T-helper 17 cell (primary cell): ENCODE measurements at regions not wholly inside any gene's neighbourhood (a gene's known extent, or its start where the extent isn't known, plus 50 kb on each side); places are given as distances from the start of the nearest gene placed in this dataset.

Experiments used
- ATAC-seq: fragments of 150-1000 bp; cut with Tn5 transposase; 2 replicates; pipeline ENCODE4 v1.10.0; 2021; ENCODE audit warnings: mild to moderate bottlenecking, moderate library complexity
- DNase-seq, 3 donors: peaks; one replicate each; pipeline versions ENCODE4 v3.0.0 to v3.0.0-alpha.2; 2020 to 2021
- H3K9me3 ChIP-seq: one replicate; pipeline ENCODE4 v1.7.0; 2013; ENCODE audit warnings: low read length, mild to moderate bottlenecking; ENCODE audit not compliant: control insufficient read depth, poor library complexity, severe bottlenecking
- H3K27ac Mint-ChIP-seq: one replicate; pipeline ENCODE4 v1.8.0; 2022; ENCODE audit warnings: mild to moderate bottlenecking, moderate library complexity, mixed read lengths
- H3K27me3 Mint-ChIP-seq: one replicate; pipeline ENCODE4 v1.8.0; 2022; ENCODE audit warnings: mixed read lengths
- H3K36me3 Mint-ChIP-seq: one replicate; pipeline ENCODE4 v1.8.0; 2022; ENCODE audit warnings: low read depth, mixed read lengths
- H3K4me1 Mint-ChIP-seq: one replicate; pipeline ENCODE4 v1.8.0; 2022; ENCODE audit warnings: mild to moderate bottlenecking, mixed read lengths
- H3K4me3 Mint-ChIP-seq: one replicate; pipeline ENCODE4 v1.8.0; 2022; ENCODE audit warnings: mild to moderate bottlenecking, moderate library complexity, mixed read lengths

DNA sequence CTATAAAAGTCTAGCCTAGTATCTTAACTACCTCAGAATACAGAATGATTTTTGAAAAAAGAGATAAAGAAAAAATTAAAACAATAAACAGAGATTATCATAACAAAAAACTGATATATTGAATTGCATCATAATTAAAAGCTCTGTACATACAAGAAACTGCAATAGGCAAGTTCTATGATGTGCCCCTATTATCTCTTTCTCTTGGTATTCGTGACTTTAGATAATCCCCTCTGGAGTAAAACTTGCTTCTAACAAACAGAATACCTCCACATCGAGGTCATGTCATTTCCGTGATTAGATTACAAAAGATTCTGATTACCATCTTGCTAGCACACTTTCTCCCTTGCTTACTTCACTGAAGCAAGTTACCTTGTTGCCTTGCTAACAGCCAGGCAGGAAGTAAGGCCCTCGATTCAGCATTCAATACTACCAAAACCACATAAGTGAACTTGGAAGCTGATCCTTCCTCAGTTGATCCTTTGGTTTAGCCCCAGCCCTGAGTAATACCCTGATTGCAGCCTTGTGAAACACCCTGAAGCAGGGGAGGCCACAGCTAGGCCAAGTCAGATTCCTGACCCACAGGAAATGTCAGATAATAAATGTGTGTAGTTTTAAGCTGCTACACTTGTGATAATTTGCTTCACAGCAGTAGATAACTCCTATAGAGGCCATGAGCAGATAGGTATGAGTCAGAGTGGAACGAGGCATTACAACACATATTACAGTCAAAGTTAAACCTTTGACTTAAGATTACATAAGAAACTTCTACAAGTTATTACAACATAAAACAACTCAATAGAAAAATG is 53.7 kb upstream of the TMX4 start:
- H3K4me1 Mint-ChIP-seq: peaks cover 7% of the 10 kb centered on the region
- H3K27me3 Mint-ChIP-seq: no peaks in the 10 kb centered on the region
- ATAC-seq: peak; percentile 88
- no peak overlapping the region for H3K4me3 Mint-ChIP-seq
- peak overlapping the region; percentile 74 for H3K27ac Mint-ChIP-seq
- H3K9me3 ChIP-seq: no peaks in the 10 kb centered on the region
- no peaks in the 10 kb centered on the region for H3K36me3 Mint-ChIP-seq
- no peak for DNase-seq

GRCh38 chr20:8074931-8075330 is 55.4 kb upstream of the TMX4 start:
- H3K4me1 Mint-ChIP-seq: peaks cover 7% of the 10 kb centered on the region
- H3K27me3 Mint-ChIP-seq: no peaks in the 10 kb centered on the region
- no peaks in the 10 kb centered on the region for H3K36me3 Mint-ChIP-seq
- DNase-seq: no peak
- H3K9me3 ChIP-seq: no peaks in the 10 kb centered on the region
- ATAC-seq: no peak
- no peak overlapping the region for H3K4me3 Mint-ChIP-seq
- no peak overlapping the region for H3K27ac Mint-ChIP-seq

GRCh38 chr20:8076306-8077136 is 55.5 kb upstream of the PLCB1 start:
- H3K9me3 ChIP-seq: no peaks in the 10 kb centered on the region
- Mint-ChIP-seq H3K36me3 (no peaks in the 10 kb centered on the region), H3K27me3 (peaks cover 5% of the 10 kb centered on the region), H3K4me3 (no peak overlapping the region), H3K4me1 (peaks cover 7% of the 10 kb centered on the region), H3K27ac (no peak overlapping the region)
- ATAC-seq: no peak
- DNase-seq: no peak

- no peaks in the 10 kb centered on the region for H3K9me3 ChIP-seq
- H3K27me3 Mint-ChIP-seq: peaks cover 5% of the 10 kb centered on the region
- H3K4me1 Mint-ChIP-seq: peaks cover 7% of the 10 kb centered on the region
- DNase-seq (no peak), ATAC-seq (no peak)
- H3K36me3 Mint-ChIP-seq: no peaks in the 10 kb centered on the region
- H3K27ac Mint-ChIP-seq: no peak overlapping the region
- H3K4me3 Mint-ChIP-seq: no peak overlapping the region
Observed at GRCh38 chr20:8077137-8077466, 55.0 kb upstream of the PLCB1 start.

DNA sequence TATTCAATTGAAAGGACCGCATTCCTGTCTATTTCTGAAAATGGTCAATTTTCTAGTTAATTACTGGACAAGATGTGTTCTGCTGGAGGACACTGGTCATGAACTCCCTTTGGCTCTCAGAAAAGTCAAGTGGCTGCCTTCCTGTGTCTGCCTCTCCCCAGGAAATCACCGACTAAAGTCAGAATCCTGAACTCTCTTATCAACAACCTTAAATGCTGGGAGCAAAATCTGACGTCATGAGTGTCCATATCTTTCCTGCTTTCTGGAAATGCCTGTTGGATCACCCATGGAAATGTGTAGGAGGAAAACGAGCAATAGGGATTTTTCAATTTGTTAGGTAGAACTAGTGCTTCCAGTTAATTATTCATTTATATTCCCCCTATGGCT is 53.5 kb upstream of the PLCB1 start:
- no peak for DNase-seq
- Mint-ChIP-seq H3K4me1 (peaks cover 2% of the 10 kb centered on the region), H3K4me3 (no peak overlapping the region), H3K36me3 (no peaks in the 10 kb centered on the region), H3K27ac (no peak overlapping the region), H3K27me3 (peaks cover 5% of the 10 kb centered on the region)
- no peak for ATAC-seq
- H3K9me3 ChIP-seq: no peaks in the 10 kb centered on the region

- H3K9me3 ChIP-seq: no peaks in the 10 kb centered on the region
- peaks cover 5% of the 10 kb centered on the region for H3K27me3 Mint-ChIP-seq
- no peak overlapping the region for H3K4me3 Mint-ChIP-seq
- no peaks in the 10 kb centered on the region for H3K4me1 Mint-ChIP-seq
- no peak for ATAC-seq
- H3K27ac Mint-ChIP-seq: no peak overlapping the region
- H3K36me3 Mint-ChIP-seq: no peaks in the 10 kb centered on the region
- DNase-seq: no peak
Observed at GRCh38 chr20:8079976-8080375, 52.1 kb upstream of the PLCB1 start.

DNA sequence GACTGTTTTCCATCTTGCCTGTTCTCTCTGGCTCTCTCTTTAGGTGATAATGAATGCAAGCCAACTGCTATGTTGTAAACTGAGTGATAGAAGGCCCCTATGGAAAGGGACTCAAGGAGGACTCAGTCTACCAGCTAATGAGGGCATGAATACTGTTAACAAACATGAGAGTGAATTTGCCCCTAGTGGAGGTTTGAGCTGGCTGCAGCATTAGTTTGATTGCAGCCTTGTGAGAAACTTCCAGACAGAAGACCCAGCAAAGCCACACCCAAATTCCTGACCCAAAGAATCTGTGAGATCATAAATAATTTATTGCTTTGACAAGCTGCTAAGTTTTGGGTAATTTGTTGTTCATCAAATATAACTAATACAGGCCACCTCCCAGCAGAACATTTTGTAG is 50.0 kb upstream of the PLCB1 start:
- H3K27me3 Mint-ChIP-seq: peaks cover 5% of the 10 kb centered on the region
- no peaks in the 10 kb centered on the region for H3K36me3 Mint-ChIP-seq
- no peaks in the 10 kb centered on the region for H3K4me1 Mint-ChIP-seq
- no peaks in the 10 kb centered on the region for H3K9me3 ChIP-seq
- no peak overlapping the region for H3K4me3 Mint-ChIP-seq
- ATAC-seq (no peak), DNase-seq (no peak)
- no peak overlapping the region for H3K27ac Mint-ChIP-seq
